ENCODE measurements at regions not wholly inside any gene's neighbourhood (a gene's known extent, or its start where the extent isn't known, plus 50 kb on each side); places are given as distances from the start of the nearest gene placed in this dataset.

- H3K9ac ChIP-seq (ENCODE audit: low read length in 3 of 3): no peak overlapping the region
- H3K27ac ChIP-seq (ENCODE audit: low read depth in 2 of 2, low read length in 2 of 2): no peak overlapping the region
- intact Hi-C loops (cut with DNase I): no loop called here
- no peaks in the 10 kb centered on the region for H3K9me3 ChIP-seq (ENCODE audit: control insufficient read depth in 2 of 3, insufficient read depth in 1 of 3, low read length in 3 of 3)
- H3K36me3 ChIP-seq (ENCODE audit: control insufficient read depth in 2 of 3, insufficient read depth in 3 of 3, low read length in 3 of 3): no peaks in the 10 kb centered on the region
- DNase-seq (no peak), FAIRE-seq (no peak)
- TF ChIP-seq, protein P1, sequence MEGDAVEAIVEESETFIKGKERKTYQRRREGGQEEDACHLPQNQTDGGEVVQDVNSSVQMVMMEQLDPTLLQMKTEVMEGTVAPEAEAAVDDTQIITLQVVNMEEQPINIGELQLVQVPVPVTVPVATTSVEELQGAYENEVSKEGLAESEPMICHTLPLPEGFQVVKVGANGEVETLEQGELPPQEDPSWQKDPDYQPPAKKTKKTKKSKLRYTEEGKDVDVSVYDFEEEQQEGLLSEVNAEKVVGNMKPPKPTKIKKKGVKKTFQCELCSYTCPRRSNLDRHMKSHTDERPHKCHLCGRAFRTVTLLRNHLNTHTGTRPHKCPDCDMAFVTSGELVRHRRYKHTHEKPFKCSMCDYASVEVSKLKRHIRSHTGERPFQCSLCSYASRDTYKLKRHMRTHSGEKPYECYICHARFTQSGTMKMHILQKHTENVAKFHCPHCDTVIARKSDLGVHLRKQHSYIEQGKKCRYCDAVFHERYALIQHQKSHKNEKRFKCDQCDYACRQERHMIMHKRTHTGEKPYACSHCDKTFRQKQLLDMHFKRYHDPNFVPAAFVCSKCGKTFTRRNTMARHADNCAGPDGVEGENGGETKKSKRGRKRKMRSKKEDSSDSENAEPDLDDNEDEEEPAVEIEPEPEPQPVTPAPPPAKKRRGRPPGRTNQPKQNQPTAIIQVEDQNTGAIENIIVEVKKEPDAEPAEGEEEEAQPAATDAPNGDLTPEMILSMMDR (IDR thresholded peaks at IDR 0.05; ENCODE audit: borderline replicate concordance, extremely low read depth, insufficient read depth): no peak
- H3K4me3 ChIP-seq (ENCODE audit: low read length in 3 of 3): no peak overlapping the region
- H3K4me1 ChIP-seq (ENCODE audit: control insufficient read depth in 2 of 3, insufficient read depth in 2 of 3, low read depth in 1 of 3, low read length in 3 of 3): no peaks in the 10 kb centered on the region
- H3K27me3 ChIP-seq (ENCODE audit: control insufficient read depth, insufficient read depth, low read length): no peaks in the 10 kb centered on the region
These were observed 972.2 kb downstream of the TTLL7 start for GRCh38 chr1:83026745-83027144.

DNA sequence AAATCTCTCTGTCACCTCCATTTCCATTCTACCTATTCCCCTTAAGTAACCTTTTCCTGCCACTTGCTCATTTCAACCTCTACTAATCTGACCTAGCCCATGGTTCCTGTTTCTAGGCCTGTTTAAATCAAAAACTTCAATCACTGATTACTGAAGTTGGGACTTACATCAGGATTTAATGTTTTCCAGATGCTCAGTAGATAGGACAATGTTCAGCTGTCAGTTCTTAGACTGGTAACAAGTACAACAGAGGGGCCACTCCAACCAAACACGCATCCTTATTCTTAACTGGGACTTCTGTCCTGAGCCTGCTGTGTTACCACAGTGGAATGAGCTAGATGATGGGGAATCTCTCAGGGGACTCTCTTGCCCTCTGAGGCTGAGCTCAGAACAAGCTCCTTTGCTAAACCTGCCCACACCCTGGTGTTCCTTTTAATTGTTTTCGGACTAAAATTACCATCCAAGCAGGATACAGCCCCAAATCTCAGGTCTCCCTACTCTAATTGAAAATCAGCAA is 974.6 kb downstream of the TTLL7 start:
- TF ChIP-seq, protein P1 (IDR thresholded peaks at IDR 0.05; ENCODE audit: borderline replicate concordance, extremely low read depth, insufficient read depth): no peak
- intact Hi-C loops (cut with DNase I): no loop called here
- no peak for FAIRE-seq
- H3K9ac ChIP-seq (ENCODE audit: low read length in 3 of 3): no peak overlapping the region
- no peak overlapping the region for H3K27ac ChIP-seq (ENCODE audit: low read depth in 2 of 2, low read length in 2 of 2)
- no peaks in the 10 kb centered on the region for H3K4me1 ChIP-seq (ENCODE audit: control insufficient read depth in 2 of 3, insufficient read depth in 2 of 3, low read depth in 1 of 3, low read length in 3 of 3)
- no peak overlapping the region for H3K4me3 ChIP-seq (ENCODE audit: low read length in 3 of 3)
- H3K9me3 ChIP-seq (ENCODE audit: control insufficient read depth in 2 of 3, insufficient read depth in 1 of 3, low read length in 3 of 3): peaks cover 0 to 8% (median 0%) of the 10 kb centered on the region in 3 donors
- no peak for DNase-seq
- H3K27me3 ChIP-seq (ENCODE audit: control insufficient read depth, insufficient read depth, low read length): no peaks in the 10 kb centered on the region
- H3K36me3 ChIP-seq (ENCODE audit: control insufficient read depth in 2 of 3, insufficient read depth in 3 of 3, low read length in 3 of 3): no peaks in the 10 kb centered on the region

DNA sequence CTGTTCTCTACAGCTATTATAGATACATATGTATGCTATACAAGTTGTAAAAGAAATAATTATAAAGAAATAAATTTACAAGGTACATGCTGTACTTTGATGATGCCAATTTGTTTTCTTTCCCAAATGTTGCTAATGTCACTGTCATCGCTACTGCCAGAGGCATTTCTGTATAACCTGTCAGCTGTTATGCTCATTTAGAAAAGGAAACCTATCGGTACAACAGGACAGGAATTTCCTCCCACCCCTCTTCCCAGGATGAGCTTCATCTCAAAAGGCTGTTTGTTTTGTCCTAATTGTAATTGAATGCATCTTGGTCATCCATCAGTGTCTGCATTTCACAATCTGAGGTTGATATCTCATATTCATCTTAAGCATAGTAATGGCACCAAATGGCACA is 975.7 kb downstream of the TTLL7 start:
- intact Hi-C loops (cut with DNase I): no loop called here
- Histone ChIP-seq H3K9me3 (ENCODE audit: control insufficient read depth in 2 of 3, insufficient read depth in 1 of 3, low read length in 3 of 3) (peaks cover 0 to 8% (median 0%) of the 10 kb centered on the region in 3 donors), H3K36me3 (ENCODE audit: control insufficient read depth in 2 of 3, insufficient read depth in 3 of 3, low read length in 3 of 3) (no peaks in the 10 kb centered on the region), H3K4me1 (ENCODE audit: control insufficient read depth in 2 of 3, insufficient read depth in 2 of 3, low read depth in 1 of 3, low read length in 3 of 3) (no peaks in the 10 kb centered on the region), H3K27me3 (ENCODE audit: control insufficient read depth, insufficient read depth, low read length) (no peaks in the 10 kb centered on the region), H3K27ac (ENCODE audit: low read depth in 2 of 2, low read length in 2 of 2) (no peak overlapping the region), H3K9ac (ENCODE audit: low read length in 3 of 3) (no peak overlapping the region), H3K4me3 (ENCODE audit: low read length in 3 of 3) (no peak overlapping the region)
- DNase-seq (no peak), FAIRE-seq (no peak)
- TF ChIP-seq, protein P1 (IDR thresholded peaks at IDR 0.05; ENCODE audit: borderline replicate concordance, extremely low read depth, insufficient read depth): no peak

DNA sequence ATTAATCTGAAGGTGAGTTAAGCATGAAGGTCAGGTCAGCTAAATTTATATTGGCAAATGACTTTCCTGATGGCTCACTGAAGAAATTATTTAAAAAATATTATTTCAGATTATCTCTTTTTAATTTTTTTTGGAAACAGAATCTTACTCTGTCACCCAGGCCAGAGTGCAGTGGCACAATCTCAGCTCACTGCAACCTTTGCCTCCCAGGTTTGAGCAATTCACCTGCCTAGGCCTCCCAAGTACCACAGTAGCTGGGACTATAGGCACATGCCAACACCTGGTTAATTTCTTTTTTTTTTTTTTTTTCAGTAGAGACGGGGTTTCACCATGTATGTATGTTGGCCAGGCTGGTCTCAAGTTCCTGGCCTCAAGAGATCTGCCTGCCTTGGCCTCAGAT is 976.7 kb downstream of the TTLL7 start:
- H3K9me3 ChIP-seq (ENCODE audit: control insufficient read depth in 2 of 3, insufficient read depth in 1 of 3, low read length in 3 of 3): peaks cover 0 to 8% (median 0%) of the 10 kb centered on the region in 3 donors
- no peak overlapping the region for H3K27ac ChIP-seq (ENCODE audit: low read depth in 2 of 2, low read length in 2 of 2)
- no peaks in the 10 kb centered on the region for H3K27me3 ChIP-seq (ENCODE audit: control insufficient read depth, insufficient read depth, low read length)
- TF ChIP-seq, protein P1 (IDR thresholded peaks at IDR 0.05; ENCODE audit: borderline replicate concordance, extremely low read depth, insufficient read depth): no peak
- no peaks in the 10 kb centered on the region for H3K4me1 ChIP-seq (ENCODE audit: control insufficient read depth in 2 of 3, insufficient read depth in 2 of 3, low read depth in 1 of 3, low read length in 3 of 3)
- no peak for FAIRE-seq
- no peak overlapping the region for H3K4me3 ChIP-seq (ENCODE audit: low read length in 3 of 3)
- intact Hi-C loops (cut with DNase I): no loop called here
- no peak for DNase-seq
- no peak overlapping the region for H3K9ac ChIP-seq (ENCODE audit: low read length in 3 of 3)
- H3K36me3 ChIP-seq (ENCODE audit: control insufficient read depth in 2 of 3, insufficient read depth in 3 of 3, low read length in 3 of 3): no peaks in the 10 kb centered on the region
